GM19468 (cell line): ENCODE measurements at regions not wholly inside any gene's neighbourhood (a gene's known extent, or its start where the extent isn't known, plus 50 kb on each side); places are given as distances from the start of the nearest gene placed in this dataset.
A peak's percentile ranks its signal among the peaks of the same experiment; 100 is the strongest.

ENCODE experiments used
- ATAC-seq: cut with Tn5 transposase; IDR thresholded peaks from one replicate; pipeline ENCODE4 v1.9.1; 2021; ENCODE audit warnings: mild to moderate bottlenecking, moderate library complexity, moderate number of reproducible peaks; ENCODE audit not compliant: unreplicated experiment; ENCODE audit errors: extremely low read depth

DNA sequence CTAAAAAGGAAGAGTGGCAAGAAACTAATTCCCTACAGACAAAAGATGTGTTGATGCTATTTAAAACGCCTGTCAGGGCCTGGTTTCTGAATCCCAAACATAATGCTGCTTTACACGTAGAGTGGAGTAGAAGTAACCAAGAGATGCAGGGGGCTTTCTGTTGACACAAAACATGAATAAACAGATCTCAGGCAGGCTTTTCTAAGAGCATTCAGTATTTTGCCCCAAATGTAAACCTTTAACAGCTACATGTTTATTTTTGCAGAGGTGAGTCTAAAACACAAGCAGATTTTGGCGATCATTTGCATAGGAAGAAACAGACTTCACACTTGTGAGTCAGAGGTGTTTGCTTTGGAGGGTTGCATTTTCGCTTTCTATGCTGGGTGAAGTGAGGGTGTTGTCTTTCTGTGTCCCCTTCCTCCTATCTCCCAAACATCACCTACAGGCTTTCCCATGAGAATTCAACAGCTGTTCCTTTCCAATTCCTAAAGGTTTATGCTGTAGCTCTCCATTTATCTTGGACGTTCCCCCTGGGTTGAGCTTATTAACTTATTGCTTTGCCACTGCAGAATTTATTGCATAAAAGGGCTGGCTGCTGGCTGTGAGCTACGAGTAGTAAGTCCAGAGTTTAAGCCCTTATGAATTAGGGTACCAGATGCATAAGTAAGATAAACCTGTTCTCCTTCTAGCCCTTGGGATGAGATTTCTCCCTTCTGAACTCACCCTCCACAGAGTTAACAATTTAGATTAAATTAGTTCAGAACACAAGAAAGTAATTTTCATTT lies 156.7 kb downstream of the DIPK2A start:
- ATAC-seq = peak; percentile 91

DNA sequence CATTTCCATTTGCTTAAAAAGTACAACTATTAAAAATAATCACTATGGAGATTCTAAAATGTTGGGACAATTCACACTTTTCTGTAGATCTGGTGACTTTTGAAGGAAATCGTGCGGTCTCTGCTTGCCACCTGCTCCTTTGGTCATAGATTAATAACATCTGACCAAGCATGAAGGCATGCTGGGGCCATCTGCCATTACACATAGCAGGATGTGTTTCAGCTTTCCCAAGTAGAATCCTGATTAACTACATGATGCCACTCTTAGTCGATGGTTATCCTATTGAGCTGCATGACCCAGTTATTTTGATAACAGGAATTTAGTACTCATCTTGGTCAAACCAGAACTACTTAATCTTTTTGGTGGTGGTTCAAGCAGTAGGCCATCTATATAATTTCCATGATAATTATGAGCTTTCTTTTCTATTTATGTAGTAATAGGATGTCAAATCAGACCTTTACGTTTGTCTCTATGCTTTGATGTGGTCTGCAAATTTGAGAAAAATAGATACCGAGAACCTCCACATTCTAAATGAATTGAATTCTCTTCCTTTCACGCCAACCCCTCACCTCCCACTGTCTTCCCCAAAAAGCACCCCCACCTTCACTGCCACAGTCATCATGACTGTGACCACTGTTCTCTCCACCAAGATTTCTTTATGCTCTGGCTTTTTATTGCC lies 158.1 kb downstream of the DIPK2A start:
- ATAC-seq = no peak

- no peak for ATAC-seq
These were observed 169.5 kb downstream of the DIPK2A start for GRCh38 chr3:144141074-144141473.

DNA sequence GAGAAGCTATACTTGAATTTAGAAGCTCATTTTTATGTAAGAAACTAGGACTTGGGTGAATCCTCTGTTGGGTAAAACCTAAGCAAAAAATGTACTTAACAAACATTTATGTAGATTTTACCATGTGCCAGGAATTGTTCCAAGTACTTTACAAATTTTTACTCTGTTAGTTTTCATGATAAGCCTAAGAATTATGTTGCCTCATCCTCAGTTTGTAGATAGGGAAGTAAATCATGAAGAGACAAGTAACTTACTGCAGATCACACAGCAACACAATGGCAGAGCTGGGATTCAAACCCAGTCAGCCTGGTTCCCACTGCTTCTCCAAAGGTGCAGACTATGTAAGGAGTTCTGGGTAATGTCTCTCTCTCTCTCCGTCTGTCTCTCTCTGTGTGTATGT lies 169.9 kb downstream of the DIPK2A start:
- no peak for ATAC-seq

DNA sequence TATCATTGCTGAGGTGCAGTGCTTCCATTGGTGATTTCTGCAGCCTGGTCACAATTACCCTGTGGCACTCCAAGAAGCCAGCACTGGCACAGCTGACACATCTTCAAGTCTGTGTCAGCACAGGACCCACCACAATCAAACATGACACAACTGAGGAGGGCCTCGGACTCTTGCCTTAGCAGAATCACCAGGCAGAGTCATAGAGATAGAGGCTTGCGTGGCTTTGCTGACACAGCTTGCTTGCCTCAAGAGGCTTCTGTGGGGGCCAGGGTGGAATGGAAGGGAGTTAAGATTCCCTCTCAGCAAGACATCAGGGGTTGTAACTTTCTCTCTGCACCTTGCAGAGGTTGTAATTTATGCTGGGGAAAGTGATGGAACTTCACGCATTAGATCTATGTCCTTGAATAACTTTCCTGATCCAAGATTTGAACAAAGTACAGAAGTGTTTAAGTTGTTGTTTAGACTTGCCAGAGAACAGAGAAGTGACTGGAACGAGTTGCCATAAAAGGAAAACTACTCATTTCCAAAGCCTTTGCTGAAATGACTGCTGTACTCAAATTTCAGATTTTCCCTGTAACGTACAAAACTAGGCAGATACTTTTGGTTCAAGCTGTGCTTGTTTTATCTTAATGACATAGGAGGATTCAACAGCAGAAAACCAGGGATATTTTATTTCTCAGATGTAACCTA lies 170.7 kb downstream of the DIPK2A start:
- ATAC-seq = no peak

GRCh38 chr3:144148356-144148755 lies 176.7 kb downstream of the DIPK2A start:
- no peak for ATAC-seq

DNA sequence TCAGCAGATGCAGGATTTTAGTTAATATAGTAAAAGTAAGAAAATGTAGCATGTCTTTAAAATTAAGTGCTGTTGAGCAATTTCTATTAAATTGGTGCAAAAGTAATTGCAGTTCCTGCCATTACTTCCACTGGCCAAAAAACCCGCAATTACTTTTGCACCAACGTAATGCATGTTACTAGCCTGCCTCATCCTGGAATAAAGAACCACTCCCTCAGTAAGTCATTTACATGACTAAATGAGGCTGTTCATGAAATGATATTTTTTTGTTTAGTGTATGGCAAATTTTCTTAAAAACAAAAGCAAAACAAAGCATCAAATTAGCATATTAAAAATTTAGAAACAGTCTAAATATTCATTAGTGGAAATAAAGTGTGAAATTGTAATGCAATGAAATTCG lies 180.4 kb downstream of the DIPK2A start:
- ATAC-seq = no peak

- no peak for ATAC-seq
These were observed 189.0 kb downstream of the DIPK2A start for GRCh38 chr3:144160627-144161026.

- ATAC-seq = no peak
These were observed 190.4 kb downstream of the DIPK2A start for GRCh38 chr3:144162042-144162441.

DNA sequence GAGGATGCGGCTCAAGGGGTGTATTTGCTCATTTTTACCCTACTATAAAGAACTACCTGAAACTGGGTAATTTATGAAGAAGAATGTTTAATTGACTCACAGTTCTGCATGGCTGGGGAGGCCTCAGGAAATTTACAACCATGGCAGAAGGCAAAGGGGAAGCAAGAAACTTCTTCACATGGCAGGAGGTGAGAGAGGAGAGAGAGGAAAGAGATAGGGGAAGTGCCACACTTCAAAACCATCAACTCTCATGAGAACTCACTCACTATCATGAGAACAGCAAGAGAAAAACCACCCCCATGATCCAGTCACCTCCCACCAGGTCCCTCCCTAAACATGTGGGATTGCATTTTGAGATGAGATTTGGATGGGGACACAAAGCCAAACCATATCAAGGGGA lies 192.7 kb downstream of the DIPK2A start:
- ATAC-seq = no peak

DNA sequence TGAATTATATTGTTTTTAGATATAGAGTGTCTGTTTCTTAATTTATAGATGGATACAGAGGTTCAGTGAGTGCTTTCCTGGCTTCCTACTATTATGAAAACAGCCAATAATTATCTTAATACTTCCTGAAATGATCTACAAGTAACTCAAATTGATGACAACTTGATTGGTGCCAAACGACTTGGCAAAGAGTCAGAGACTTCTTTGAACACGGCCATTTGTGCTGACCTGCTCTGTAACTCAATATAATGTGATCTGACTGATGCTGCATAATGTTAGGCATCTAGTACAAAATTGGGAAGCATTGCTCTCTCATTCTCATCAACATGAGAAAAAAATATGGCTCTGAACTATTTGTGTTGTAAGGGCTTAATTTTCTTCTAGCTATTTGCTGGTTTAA lies 193.9 kb downstream of the DIPK2A start:
- ATAC-seq = no peak

GRCh38 chr3:144167634-144168033 lies 196.0 kb downstream of the DIPK2A start:
- no peak for ATAC-seq

DNA sequence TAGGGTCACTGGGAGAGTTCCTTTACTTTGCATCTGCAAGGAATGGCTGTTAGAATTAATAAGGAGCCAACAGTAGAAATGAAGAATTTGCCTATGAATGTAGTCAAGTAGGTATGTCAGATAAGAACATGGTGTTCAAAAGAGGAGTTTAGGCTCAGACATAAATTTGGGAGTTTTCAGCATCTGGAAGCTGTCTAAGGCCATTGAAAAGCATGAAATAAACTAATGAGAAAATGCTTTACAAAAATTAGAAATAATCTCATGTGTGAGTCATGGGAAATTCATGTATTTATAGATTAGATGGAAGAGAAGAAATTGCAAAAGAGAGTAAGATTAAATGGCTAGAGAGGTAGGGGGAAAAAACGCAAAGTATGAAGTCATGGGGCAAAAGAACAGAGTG lies 201.9 kb downstream of the DIPK2A start:
- no peak for ATAC-seq

- no peak for ATAC-seq
These were observed 204.2 kb downstream of the DIPK2A start for GRCh38 chr3:144175644-144176425.

- no peak for ATAC-seq
These were observed 206.0 kb downstream of the DIPK2A start for GRCh38 chr3:144177649-144178048.

GRCh38 chr3:144178607-144179006 lies 207.0 kb downstream of the DIPK2A start:
- ATAC-seq = no peak

- ATAC-seq = no peak
These were observed 209.4 kb downstream of the DIPK2A start for GRCh38 chr3:144181062-144181461.

DNA sequence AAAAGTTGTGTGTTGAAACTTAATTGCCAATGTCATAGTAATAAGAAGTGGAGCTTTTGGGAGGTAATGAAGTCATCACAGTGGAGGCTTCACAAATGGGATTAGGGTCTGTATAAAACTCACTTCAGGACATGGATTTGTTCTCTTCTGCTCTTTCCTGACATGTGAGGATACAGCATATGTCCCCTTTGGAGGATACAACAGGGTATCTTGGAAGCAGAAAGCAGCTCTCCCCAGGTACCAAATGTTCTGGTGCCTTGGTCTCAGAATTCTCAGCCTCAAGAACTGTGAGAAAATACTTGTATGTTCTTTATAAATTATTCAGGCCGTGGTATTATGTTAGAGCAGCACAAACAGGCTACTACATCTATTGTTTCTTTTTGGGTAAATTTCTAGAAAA lies 210.9 kb downstream of the DIPK2A start:
- no peak for ATAC-seq

GRCh38 chr3:144185276-144185675 lies 213.7 kb downstream of the DIPK2A start:
- no peak for ATAC-seq

GRCh38 chr3:144187531-144188210 lies 216.0 kb downstream of the DIPK2A start:
- ATAC-seq = no peak
